GM19043 (cell line): ENCODE measurements at regions not wholly inside any gene's neighbourhood (a gene's known extent, or its start where the extent isn't known, plus 50 kb on each side); places are given as distances from the start of the nearest gene placed in this dataset.
"Not testable (repeated sequence)": the region's sequence is repeated elsewhere in the genome, so short reads cannot be mapped to it uniquely, and the experiment has no call there.

Experiments
- ATAC-seq: cut with Tn5 transposase; IDR thresholded peaks from one replicate; pipeline ENCODE4 v1.9.1; 2021; ENCODE audit warnings: low read depth; ENCODE audit not compliant: unreplicated experiment

DNA sequence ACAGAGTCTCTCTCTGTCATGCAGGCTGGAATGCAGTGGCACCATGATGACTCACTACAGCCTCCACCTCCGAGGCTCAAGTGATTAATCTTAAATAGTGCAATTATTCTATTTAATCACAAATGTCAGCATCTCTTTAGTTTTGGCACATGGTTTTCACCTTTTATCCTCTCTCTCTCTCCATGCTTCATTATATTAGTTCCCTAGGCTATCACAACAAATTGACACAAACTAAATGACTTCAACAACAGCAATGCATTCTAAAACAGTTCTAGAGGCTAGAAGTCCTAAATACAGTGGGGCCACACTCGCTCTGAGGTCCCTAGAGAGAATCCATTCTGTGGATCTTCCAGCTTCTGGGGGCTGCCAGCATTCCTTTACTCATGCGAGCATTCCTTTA, 178.2 kb upstream of the ZNG1F start:
- not testable (repeated sequence) for ATAC-seq

DNA sequence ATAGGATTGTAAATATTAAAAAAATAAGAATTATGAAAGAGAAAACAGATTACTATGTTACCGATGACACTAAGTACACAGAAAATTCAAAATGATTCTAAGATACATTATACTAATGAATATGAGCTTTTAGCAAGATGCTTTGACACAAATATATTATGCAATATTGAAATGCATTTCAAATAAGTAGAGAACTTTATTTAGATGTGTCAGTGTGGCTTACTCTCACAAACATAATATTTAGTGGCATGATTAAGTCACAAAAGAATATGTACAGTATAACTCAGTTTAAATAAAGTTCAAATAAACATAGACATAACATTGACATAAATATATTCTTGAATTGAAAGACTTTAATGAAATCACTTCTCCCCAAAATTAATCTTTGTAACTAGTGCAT, 172.7 kb upstream of the ZNG1F start:
- ATAC-seq = not testable (repeated sequence)

DNA sequence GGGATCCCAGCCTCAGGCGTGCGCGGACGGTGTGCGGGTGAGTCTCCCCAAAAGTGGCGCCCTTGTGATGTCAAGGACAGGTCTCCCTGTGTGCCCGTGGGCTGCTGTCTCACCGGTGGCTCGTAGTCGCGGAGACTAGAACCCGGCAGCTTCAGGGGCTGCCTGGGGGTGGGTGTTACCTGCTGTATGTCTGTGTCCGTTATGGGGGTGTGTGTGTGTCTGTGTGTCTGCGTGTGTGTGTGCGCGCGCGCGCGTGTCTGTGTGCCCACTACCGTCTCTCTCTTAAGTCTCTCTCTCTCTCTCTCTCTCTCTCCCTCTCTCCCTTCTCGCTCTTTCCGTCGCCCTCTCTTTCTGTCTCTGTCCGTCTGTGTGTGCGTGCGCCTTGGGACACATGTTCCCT, 170.0 kb upstream of the ZNG1F start:
- ATAC-seq = not testable (repeated sequence)

DNA sequence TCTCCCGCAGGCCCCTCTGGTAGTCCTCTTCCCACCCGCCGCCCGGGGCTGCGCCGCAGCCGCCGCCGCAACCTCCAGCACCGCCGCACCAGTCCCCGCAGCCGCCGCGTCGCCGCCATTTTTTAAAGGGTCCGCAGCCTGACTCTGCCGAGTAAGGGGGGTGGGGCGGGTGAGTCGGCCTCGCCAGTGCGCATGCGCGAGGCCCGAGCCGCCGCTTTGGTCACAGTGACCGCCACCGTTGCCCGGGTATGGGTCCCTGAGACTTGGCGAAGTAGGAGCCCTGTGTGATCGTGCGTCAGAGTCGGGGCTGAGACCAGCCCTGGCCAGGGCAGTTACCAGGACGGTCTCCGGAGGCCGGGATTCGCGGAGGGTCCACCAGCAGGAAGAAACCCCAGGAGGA, 169.6 kb upstream of the ZNG1F start:
- ATAC-seq = not testable (repeated sequence)

DNA sequence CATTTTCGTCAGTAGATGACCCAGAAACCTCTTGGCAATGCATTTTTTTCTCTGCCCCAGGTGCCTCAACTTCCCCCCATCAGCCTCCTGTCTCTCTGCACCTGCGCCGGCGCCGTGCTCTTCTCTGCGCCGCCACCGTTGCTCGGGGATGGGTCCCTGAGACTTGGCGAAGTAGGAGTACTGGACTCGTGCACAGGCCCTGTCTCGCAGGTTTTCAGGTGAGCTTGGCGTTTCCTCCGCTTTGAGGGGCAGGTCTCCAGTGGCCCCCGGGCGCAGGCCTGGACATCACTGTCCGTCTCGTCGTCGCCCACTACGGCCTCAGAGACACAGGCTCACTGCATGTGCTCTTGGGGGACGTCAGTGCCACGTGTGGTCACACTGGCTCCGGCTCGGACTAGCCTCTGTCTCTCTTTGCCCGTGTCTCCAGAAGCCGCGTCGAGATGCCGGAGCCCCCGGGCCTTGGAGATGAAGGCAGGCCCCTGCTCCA, 168.8 kb upstream of the ZNG1F start:
- not testable (repeated sequence) for ATAC-seq

DNA sequence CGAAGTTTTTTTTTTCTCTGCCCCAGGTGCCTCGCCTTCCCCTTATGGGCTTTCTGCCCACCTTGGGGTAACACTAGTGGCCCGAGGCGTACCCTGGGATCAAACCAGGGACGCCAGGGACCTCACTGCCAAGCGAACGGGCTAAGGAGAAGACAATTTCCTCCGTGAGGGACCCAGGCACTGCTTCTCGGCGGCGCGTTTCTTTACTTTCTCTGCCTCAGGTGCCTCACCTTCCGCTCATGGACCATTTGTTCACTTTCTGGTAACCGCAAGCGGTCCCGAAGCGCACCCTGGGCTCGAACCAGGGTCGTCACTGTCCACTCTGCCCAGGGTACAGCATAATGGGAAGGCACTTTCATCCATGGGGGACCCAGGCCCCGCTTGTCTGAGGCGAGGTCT, 168.2 kb upstream of the ZNG1F start:
- not testable (repeated sequence) for ATAC-seq

DNA sequence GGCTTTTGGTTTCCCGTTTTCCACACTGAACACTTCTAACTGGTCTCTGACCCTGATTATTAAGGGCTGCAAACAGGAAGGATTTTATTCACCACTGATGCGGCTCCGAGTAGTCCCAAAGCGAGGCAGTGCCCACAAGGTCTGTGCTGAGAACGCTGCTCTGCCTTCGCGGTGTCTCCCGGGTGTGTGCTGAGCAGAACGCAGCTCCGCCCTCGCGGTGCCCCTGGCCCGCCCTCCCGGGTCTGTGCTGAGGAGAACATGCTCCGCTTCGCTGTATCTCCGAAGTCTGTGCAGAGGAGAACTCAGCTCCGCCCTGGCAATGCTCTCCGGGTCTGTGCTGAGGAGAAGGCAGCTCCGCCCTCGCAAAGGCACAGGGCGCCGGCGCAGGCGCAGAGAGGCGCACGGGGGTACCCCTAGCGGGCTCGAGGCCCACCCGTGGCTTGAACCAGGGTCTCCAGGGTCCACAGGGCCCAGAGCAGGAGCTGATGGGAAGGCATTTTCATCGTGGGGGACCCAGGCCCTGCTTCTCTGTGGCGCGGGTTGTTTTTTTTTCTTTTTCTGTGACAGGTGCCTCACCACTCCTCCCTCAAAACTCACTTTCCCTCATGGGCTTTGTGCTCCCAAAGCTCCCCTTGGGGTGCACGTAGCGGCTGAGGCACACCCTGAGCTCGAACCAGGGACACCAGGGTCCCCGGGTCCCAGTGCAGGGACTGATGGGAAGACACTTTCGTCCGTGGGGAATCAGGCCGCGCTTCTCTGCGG, 167.7 kb upstream of the ZNG1F start:
- not testable (repeated sequence) for ATAC-seq

DNA sequence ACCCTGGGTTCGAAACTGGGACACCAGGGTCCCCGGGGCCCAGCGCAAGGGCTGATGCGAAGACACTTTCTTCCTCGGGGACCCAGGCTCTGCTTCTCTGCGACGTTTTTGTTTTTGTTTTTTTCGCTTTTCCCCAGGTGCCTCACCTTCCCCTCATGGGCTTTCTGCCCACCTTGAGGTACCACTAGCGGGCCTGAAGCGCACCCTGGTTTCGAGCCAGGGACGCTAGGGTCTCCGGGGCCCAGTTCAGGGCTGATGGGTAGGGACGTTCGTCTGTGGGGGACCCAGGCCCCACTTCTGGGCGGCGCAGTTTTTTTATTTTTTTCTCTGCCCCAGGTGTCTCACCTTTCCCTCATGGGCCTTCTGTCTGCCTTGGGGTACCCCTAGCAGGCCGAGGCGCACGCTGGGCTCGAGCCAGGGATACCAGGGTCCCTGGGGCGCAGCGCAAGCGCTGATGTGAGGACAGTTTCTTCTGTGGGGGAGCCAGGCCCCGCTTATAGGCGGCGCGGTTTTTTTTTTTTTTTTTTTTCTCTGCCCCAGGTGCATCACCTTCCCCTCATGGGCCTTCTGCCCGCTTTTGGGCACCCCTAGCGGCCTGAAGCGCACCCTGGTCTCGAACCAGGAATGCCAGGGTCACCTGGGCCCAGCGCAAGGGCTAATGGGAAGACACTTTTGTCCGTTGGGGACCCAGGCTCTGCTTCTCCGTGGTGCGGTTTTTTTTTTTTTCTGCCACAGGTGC, 166.8 kb upstream of the ZNG1F start:
- not testable (repeated sequence) for ATAC-seq

DNA sequence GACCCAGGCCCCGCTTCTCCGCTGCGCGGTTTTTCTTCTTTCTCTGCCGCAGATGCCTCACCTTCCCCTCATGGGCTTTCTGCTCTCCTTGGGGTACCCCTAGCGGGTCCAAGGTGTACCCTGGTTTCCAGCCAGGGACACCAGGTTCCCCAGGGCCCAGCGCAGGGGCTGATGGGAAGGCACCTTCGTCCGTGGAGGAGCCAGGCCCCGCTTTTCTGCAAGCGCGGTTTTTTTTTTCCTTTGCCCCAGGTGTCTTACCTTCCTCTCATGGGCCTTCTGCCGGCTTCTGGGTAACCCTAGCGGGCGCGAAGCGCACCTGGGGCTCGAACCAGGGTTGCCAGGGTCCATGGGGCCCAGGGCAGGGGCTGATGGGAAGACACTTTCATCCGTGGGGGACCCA, 165.9 kb upstream of the ZNG1F start:
- not testable (repeated sequence) for ATAC-seq

DNA sequence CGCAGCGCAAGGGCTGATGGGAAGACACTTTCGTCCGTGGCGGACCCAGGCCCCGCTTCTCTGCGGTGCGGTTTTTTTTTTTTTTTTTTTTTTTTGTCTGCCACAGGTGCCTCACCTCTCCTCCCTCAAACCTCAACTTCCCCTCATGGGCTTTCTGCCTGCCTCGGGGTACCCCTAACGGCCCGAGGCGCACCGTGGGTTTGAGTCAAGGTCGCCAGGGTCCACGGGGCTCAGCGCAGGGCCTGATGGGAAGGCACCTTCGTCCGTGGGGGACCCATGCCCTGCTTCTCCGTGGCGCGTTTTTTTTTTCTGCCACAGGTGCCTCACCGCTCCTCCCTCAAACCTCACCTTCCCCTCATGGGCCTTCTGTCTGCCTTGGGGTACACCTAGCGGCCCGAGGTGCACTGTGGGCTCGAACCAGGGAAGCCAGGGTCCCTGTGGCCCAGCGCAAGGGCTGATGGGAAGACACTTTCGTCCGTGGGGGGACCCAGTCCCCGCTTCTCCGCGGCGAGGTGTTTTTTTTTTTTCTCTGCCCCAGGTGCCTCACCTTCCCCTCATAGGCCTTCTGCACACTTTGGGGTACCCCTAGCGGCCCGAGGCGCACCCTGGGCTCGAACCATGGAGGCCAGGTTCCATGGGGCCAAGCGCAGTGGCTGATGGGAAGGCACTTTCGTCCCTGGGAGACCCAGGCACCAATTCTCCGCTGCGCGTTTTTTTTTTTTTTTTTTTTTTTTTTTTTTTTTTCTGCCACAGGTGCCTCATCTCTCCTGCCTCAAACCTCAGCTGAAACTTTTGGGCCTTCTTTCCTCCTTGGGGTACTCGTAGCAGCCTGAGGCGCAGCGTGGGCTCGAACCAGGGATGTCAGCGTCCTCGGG, 165.2 kb upstream of the ZNG1F start:
- ATAC-seq = not testable (repeated sequence)

DNA sequence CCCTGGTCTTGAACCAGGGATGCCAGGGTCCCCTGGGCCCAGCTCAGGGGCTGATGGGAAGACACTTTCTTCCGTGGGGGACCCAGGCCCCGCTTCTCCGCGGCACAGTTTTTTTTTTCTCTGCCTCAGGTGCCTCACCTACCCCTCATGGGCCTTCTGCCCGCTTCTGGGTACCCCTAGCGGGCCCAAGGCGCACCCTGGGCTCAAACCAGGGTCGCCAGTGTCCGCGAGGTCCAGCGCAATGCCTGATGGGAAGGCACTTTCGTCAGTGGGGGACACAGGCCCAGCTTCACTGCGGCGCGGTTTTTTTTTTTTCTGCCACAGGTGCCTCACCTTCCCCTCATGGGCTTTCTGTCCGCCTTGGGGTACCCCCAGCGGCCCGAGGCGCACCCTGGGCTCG, 163.9 kb upstream of the ZNG1F start:
- ATAC-seq = not testable (repeated sequence)

DNA sequence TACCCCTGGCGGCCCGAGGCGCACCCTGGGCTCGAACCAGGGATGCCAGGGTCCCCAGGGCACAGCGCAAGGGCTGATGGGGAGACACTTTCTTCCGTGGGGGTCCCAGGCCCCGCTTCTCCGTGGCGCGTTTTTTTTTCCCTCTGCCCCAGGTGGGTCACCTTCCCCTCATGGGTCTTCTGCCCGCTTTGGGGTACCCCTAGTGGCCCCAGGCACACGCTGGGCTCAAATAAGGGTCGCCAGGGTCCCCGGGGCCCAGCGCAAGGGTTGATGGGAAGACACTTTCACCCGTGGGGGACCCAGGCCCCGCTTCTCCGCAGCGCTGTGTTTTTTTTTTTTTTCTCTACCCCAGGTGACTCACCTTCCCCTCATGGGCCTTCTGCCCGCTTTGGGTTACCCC, 163.3 kb upstream of the ZNG1F start:
- ATAC-seq = not testable (repeated sequence)

DNA sequence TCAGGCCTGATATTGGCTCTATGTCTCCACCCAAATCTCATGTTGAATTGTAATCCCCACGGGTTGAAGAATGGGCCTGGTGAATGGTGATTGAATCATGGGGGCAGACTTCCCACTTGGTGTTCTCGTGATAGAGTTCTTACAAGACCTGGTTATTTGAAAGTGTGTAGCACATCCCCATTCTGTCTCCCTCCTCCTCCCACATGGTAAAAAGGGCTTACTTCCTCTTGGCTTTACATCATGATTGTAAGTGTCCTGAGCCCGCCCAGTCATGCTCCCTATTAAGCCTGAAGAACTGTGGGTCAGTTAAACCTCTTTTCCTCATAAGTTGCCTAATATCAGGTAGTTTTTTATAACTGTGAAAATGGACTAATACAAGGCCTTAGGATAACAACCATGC, 158.8 kb upstream of the ZNG1F start:
- not testable (repeated sequence) for ATAC-seq

DNA sequence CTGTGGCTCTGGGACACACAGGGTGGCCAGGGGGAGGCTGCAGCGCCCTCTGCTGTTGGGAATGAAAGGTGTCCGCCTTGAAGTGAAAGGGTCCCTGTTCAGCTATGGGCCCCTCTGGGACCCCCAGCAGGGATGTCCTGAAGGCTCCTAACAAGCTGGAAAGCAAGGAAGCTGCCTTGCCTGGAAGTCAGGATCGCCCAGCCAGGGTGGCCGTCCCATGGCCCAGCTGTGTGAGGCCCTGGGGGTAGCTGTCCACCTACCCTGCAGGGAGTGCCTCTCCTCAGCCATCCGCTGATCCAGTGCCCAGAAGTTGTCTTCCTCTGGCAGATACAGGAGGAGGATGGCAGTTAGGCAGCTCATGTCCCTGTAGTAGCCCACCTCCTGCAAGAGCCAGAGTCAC, 143.4 kb upstream of the ZNG1F start:
- not testable (repeated sequence) for ATAC-seq

DNA sequence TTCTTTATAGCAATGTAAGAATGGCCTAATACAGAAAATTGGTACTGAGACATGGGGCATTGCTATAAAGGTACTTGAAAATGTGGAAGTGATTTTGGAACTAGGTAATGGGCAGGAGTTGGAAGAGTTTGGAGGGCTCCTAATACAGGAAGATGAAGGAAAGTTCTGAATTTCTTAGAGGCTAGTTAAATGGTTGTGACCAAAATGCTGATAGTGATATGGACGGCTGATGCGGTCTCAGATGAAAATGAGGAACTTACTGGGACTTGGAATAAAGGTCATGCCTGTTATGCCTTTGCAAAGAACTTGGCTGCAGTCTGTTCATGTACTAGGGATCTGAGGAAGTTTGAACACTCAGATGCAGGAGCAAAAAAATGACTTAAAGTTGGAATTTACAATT, 132.2 kb upstream of the ZNG1F start:
- not testable (repeated sequence) for ATAC-seq

DNA sequence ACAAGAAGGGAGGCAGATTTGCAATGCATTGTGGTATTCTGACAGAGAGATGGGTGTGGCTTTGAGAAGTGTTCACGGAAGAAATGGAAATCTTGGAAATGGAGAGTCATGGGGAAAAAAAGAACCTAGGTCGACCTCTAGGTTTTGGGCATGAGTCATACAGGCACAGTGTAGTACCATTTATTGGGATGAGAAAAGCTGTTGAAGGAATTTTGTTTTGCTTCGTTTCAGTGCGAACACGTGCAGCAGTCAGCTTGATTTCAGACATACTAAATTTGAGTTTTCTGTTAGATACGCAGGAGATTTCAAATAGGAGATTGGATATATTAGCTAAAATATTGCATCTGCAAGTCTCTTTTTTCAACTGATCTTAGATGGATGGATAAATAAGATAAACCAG, 119.8 kb upstream of the ZNG1F start:
- ATAC-seq = not testable (repeated sequence)

DNA sequence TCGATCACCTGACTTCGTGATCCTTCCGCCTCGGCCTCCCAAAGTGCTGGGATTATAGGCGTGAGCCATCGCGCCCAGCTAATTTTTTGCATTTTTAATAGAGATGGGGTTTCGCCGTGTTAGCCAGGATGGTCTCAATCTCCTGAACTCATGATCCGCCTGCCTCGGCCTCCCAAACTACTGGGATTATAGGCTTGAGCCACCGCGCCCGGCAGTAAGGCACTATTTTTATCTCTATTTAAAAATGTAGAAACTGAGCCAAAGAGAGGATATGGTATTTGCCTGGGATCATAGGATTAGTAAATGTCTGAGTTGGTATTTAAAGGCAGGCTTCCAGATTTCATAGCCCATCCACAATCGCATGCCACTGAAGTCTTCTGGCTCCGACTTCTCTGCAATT, 96.6 kb upstream of the ZNG1F start:
- ATAC-seq = not testable (repeated sequence)

DNA sequence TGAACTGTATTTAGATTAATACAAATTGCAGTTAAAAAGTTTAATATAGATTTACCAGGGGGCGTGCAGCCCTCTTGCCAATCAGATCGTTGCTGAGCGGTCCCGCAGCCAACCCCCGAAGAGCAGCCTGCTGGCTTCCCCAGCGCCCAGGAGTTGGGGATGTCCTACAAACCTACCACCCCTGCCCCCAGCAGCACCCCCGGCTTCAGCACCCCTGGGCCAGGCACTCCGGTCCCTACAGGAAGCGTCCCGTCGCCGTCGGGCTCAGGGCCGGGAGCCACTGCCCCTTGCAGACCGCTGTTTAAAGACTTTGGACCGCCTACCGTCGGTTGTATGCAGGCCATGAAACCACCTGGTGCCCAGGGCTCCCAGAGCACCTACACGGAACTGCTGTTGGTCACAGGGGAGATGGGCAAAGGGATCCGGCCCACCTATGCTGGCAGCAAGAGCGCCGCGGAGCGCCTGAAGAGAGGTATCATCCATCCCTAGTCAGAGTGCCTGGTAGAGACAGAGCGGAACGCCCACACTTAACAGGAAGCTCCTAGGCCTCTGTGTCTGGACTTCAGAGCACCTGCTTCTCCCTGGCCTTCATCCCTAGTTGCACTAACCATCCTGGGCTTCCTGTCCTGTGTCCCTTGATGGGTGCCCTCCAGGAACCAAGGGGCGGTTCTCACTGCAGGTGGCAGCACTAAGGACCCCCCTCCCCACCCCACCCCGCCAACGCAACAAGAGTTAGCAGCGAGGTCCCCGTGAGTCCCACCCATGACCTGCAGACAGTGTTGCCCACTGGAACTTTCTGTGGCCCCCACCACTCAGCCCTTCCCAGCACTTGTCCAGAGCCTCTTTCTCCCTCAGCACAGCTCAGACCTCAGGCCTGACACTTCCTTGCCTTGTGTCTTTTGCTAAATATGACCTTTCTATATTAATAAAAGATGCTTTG, 91.5 kb upstream of the ZNG1F start:
- not testable (repeated sequence) for ATAC-seq

DNA sequence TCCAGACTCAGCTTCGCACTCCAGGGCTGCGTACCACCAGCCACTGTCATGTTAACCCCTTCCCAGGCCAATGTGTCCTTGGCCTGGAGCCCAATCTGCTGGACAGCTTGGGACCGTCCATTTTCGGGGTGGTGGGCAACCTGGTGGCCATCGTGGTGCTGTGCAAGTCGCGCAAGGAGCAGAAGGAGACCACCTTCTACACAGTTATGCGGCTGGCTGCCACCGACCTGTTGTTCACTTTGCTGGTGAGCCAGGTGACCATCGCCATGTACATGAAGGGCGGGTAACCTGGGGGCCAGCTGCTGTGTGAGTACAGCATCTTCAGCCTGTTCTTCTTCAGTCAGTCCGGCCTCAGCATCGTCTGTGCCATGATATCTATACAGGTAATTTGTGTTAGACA, 90.3 kb upstream of the ZNG1F start:
- ATAC-seq = not testable (repeated sequence)

DNA sequence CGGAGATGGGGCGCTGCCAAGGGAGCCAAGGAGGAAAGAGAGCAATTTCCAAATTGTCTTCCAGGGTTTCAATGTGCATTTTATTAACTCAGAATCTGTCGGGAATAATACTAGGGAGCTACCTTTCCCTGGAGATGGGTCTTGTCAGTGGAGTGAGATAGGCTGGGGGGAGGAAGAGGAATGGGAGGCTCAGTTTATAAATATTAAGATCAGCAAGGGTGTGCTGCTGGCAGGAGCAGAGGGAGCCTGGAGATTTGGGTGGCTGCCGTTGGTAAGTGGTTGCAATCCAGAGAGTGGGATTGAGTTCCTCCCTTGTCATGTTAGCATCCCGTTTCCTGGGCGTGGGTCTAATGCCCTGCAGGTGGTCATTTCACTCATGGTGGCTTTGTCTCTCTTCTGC, 89.9 kb upstream of the ZNG1F start:
- ATAC-seq = not testable (repeated sequence)
